T1000 (cell line): ENCODE measurements at regions not wholly inside any gene's neighbourhood (a gene's known extent, or its start where the extent isn't known, plus 50 kb on each side); places are given as distances from the start of the nearest gene placed in this dataset.

Experiments used
- DNase-seq: peaks from one replicate; lab custom pipeline; 2025; ENCODE audit warnings: mixed read lengths; lab: John Stamatoyannopoulos, UW

- no peak for DNase-seq
These were observed 226.8 kb downstream of the TMEM167A start for GRCh38 chr5:82850393-82850792.

DNA sequence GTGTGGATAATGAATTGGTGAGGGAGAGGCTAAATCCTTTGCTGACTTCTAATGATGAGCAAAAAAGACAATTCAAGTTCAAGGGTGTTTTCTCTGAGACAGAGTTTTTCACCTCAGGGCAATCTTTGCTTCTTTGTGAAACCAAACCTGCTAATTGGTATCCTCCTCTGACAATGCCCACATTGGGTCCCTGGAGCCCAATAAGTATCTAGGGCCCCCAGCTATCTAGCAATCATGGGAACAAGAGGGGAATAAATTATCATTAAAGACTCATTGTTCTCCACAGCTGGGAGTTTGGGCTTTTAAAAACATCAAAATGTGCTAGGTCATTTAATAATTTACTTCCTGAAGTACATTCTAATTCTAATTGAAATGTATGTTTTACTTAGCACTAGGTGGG lies 227.3 kb downstream of the TMEM167A start:
- no peak for DNase-seq

DNA sequence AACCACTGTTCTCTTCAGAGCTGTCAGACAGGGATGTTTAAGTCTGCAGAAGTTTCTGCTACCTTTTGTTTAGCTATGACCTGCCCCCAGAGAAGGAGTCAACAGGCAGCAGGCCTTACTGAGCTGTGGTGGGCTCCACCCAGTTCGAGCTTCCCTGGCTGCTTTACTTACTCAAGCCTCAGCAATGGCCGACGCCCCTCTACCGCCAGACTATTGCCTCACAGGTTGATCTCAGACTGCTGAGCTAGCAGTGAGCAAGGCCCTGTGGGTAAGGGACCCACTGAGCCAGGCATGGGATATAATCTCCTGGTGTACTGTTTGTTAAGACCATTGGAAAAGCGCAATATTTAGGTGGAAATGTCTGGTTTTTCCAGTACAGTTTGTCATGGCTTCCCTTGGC lies 229.6 kb downstream of the TMEM167A start:
- no peak for DNase-seq

GRCh38 chr5:82839881-82840280 lies 237.3 kb downstream of the TMEM167A start:
- no peak for DNase-seq

DNA sequence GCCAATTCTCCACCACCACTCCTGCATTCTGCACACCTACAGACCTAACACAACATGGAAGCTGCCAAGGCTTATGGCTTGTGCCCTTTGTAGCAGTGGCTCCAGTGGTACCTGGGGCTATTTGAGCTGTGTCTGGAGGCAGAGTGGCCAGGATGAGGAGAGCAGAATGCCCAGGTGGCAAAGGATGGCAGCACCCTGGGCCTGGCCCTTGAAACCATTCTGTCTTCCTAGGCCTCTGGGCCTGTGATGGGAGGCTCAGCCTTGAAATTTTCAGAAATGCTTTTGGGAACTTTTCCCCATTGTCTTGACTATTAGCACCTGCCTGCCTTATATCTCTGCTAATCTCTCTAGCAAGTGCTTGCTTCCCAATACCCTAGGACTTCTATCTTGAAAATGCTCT lies 241.7 kb downstream of the TMEM167A start:
- DNase-seq = no peak

GRCh38 chr5:82834151-82834550 lies 243.0 kb downstream of the TMEM167A start:
- DNase-seq = no peak

DNA sequence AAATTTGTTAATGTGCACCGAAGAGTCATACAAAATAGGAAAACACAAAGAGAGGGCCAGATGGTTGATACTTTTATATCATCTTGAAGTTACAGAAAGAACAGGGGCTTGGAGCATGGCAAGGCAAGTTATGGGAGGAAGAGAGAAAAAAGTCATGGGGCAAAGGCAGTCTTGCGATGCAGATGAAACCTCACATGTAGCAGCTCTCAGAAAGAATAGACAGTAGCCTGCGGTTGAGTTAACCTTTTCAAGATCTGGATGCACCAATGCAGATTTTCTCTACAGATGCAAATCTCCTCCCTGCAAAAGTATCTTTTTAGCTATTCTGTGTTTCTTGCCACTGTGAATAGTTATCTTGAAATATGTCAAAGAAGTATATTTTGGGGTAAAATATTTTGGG lies 243.9 kb downstream of the TMEM167A start:
- no peak for DNase-seq

GRCh38 chr5:82832445-82832844 lies 244.7 kb downstream of the TMEM167A start:
- DNase-seq = no peak

- DNase-seq = no peak
These were observed 249.0 kb downstream of the TMEM167A start for GRCh38 chr5:82828211-82828610.

DNA sequence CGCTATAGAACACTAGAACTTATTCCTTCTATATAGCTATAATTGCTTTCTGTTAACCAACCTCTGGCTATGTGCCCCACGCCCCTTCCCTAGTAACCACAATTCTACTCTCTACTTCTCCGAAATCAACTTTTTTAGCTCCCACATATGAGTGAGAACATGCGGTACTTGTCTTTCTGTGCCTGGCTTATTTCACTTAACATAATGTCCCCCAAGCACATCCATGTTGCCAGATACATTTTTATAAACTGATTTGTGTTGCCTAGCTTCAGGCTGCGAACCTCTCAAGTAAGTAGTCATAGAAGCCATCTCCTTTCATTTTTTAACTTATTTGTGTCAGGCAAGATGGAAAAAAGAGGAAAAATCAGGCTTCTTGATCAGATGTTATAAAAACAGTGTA lies 249.5 kb downstream of the TMEM167A start:
- DNase-seq = no peak

DNA sequence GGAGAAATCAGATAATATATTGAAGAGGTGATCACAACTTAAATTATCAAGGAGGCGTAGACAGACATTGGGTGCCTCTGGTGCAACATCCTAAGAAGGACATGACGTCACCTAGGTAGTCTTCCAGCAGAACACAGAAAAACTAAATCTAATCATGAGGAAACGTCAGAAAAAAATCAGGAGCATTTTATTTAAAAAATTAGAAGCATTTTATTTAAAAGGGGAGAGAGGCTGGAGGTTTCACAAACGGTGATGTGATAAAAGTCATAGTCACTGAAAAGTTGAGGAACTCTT lies 254.6 kb downstream of the TMEM167A start:
- DNase-seq = no peak

DNA sequence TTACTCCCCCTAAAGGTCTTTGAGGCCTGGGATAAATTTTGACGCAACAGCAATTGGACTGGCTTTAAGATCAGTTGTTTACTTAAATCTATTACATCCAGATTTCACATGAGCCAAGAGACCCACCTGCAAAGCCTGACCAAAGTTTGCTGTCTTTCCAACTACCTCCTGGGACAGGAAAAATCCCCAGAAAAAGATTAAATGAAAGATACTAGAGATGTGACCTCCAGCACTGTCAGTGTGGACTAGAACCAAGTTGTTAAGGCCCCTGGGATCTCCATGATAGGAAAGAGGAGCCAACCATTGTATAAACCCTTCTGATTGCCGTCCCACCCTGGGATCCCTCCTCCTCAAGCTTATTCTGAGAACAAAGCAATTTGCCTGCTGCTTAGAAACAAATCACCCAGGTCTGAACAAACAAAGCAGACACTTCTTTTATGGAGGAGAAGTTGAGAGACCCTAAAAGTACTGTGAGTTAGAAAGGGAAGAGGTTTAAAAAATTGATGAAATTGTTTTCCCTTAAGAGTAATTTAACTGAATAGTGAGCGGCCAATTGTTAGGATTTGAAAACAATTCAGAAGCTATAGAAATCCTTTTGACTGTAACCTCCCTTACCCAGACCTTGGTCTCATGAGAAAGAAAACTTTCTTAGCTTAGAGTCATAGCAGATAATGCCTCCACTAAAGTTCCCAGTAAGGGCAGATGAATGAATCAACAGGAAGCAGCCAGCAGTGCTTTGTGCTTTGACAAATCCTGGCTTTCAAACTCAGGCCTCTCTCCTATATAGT lies 255.2 kb downstream of the TMEM167A start:
- DNase-seq = no peak

GRCh38 chr5:82820961-82821845 lies 256.0 kb downstream of the TMEM167A start:
- no peak for DNase-seq

DNA sequence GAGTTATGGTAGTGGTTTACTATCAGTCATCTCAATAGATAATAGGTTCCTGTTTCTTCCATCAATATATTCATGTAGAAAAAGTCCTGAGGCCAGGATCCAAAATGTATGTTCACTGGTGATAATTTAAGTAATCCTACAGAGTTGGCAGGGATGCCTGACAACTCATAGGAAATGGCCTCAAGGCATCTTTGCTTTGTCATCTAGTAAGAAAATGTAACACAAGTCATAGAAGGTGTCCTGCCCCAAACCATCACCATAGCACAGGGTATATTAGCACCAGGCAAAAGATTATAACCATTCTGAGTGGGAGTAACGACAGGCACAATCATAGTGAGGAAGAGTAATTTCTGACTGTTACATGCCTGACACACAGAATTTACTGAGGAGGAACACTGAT lies 257.0 kb downstream of the TMEM167A start:
- no peak for DNase-seq

GRCh38 chr5:82817897-82818676 lies 259.1 kb downstream of the TMEM167A start:
- no peak for DNase-seq

DNA sequence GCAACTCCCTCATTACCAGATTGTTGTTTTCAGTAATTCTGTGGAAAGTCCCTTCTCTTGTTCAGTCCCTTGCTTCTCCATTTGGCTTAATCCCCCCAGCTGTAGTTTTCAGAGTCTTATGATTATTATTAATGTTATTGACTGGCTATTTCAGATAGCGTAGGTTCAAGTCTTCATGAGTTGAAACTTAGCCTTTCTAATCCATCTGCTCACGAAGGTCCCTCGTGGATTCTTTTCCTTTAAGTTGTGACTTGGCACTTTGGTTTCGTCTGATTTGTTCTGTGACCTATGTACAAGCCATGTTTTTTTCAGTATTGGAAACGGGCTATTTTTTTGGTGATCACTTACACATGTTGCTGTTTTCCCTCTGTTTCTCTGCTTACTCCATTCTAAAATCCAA lies 260.3 kb downstream of the TMEM167A start:
- DNase-seq = no peak

DNA sequence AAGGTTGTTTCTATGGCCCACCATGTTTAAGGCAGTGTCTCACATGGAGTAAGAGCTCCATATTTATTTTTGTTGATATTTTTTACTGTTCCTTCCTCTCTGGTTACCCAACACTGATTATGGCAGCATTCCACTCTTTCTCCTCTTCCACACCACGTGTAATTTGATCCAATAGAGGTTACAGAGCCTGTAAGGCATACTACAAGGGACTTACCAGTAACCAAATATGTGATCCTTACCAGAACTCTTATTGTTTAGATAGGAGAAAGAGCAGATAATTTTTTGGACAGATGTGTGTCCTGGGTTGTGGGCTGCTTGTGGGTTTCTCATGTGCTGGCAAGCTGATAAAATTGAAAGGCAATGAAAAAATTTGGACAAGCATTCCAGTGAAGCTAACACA lies 261.3 kb downstream of the TMEM167A start:
- no peak for DNase-seq

DNA sequence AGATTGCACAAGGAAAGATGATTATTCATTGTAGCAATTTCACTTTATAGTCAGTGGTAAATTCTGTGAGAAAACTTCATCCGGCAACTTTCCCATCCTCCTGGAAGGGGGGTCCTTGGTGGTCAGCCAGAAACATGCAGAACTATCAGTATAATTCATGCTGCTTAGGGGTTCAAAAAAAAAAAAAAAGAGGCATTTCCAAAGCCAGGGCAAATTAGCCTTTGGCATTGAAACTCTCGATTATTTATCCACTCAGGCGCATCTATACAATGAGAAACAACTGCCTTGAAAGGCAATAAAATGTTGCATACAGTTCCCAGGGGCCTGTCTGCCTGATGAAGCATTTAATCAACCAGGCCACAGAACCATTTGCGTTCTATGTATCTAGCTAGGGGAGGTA lies 263.3 kb downstream of the TMEM167A start:
- no peak for DNase-seq

- no peak for DNase-seq
These were observed 264.6 kb downstream of the TMEM167A start for GRCh38 chr5:82812575-82812974.

DNA sequence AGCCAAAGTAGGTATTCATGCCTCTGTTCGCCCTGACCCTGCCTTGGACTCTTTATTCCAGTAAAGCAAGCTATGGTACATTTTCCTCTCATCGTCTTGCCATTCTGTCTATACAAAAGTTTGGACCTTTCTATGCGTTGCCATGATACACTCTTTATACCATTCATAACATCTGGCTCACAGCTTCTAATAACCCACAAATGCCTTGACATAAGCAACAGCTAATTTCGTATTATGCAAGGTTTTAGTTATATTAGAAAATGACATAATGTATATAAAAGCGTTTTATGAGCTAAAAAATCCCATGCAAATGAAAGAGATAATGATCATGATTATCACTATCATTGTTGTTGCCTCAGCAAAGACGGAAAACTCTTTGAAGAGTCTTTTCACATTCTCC lies 265.7 kb downstream of the TMEM167A start:
- DNase-seq = no peak

DNA sequence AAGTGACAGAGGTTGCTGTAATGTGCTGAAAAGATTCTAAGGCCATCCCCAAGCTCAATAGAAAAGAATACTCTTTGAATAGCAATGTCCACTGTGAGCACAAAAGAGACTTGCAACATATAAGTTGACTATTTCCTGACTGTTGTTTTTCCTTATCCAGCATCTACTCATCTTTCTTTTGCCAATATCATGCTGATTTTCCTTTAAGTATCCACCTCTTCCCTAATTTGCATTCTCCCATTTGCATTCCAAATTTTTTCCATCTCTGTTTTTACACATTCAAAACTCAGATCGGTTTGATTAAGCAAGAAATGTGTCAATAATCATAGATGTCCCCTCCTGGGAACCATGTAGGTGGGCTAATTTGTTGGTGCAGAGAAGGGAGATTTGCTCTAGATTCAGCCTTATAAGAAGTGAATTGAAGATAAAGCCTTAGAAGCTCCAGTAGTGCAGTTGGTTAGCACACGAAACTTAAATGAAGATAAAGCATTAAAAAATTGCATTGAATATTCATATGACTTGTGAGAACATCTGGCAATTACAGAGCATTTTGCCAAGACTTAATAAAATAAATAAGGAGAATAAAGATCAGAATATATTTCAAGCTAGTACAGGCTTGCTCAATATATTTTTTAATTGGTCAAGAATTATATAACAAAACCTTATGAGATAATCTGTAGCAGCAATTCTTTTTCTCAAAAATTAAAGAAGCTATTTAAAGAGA lies 267.6 kb downstream of the TMEM167A start:
- no peak for DNase-seq

GRCh38 chr5:82808960-82809359 lies 268.2 kb downstream of the TMEM167A start:
- DNase-seq = no peak
